ENCODE measurements at regions not wholly inside any gene's neighbourhood (a gene's known extent, or its start where the extent isn't known, plus 50 kb on each side); places are given as distances from the start of the nearest gene placed in this dataset.

- intact Hi-C loops (cut with DNase I): no loop called here
- no peak overlapping the region for H3K27ac ChIP-seq
- TF ChIP-seq CTCF (IDR thresholded peaks at IDR 0.05): no peak
- DNase-seq: peak; percentile 9
- H3K4me1 ChIP-seq: no peaks in the 10 kb centered on the region
- no peak overlapping the region for H3K4me3 ChIP-seq
- H3K27me3 ChIP-seq: no peaks in the 10 kb centered on the region
- H3K9ac ChIP-seq (ENCODE audit: low read depth in 2 of 2, low read length in 2 of 2): no peak overlapping the region
- H3K36me3 ChIP-seq: no peaks in the 10 kb centered on the region
- no peaks in the 10 kb centered on the region for H3K9me3 ChIP-seq
These were observed 57.1 kb upstream of the ODC1 start for GRCh38 chr2:10504994-10505820.

GRCh38 chr2:10504370-10504993 lies 56.4 kb upstream of the ODC1 start:
- H3K27me3 ChIP-seq: no peaks in the 10 kb centered on the region
- no peaks in the 10 kb centered on the region for H3K9me3 ChIP-seq
- no peaks in the 10 kb centered on the region for H3K4me1 ChIP-seq
- no peak overlapping the region for H3K4me3 ChIP-seq
- peak; percentile 12 for DNase-seq
- H3K9ac ChIP-seq (ENCODE audit: low read depth in 2 of 2, low read length in 2 of 2): no peak overlapping the region
- H3K36me3 ChIP-seq: no peaks in the 10 kb centered on the region
- no peak for TF ChIP-seq CTCF (IDR thresholded peaks at IDR 0.05)
- no peak overlapping the region for H3K27ac ChIP-seq
- intact Hi-C loops (cut with DNase I): no loop called here

GRCh38 chr2:10502803-10503107 lies 54.6 kb upstream of the ODC1 start:
- intact Hi-C loops (cut with DNase I): no loop called here
- Histone ChIP-seq H3K27me3 (no peaks in the 10 kb centered on the region), H3K9ac (ENCODE audit: low read depth in 2 of 2, low read length in 2 of 2) (no peak overlapping the region)

GRCh38 chr2:10501980-10502802 lies 54.1 kb upstream of the ODC1 start:
- no peak for TF ChIP-seq CTCF (IDR thresholded peaks at IDR 0.05)
- Histone ChIP-seq H3K27ac (no peak overlapping the region), H3K4me1 (no peaks in the 10 kb centered on the region), H3K4me3 (no peak overlapping the region), H3K36me3 (no peaks in the 10 kb centered on the region), H3K9me3 (no peaks in the 10 kb centered on the region), H3K9ac (ENCODE audit: low read depth in 2 of 2, low read length in 2 of 2) (no peak overlapping the region), H3K27me3 (no peaks in the 10 kb centered on the region)
- DNase-seq: peak; percentile 14
- intact Hi-C loops (cut with DNase I): no loop called here

More at GRCh38 chr2:10502803-10503107, 54.6 kb upstream of the ODC1 start:
- TF ChIP-seq CTCF (IDR thresholded peaks at IDR 0.05): no peak
- no peaks in the 10 kb centered on the region for H3K4me1 ChIP-seq
- H3K4me3 ChIP-seq: no peak overlapping the region
- no peaks in the 10 kb centered on the region for H3K9me3 ChIP-seq
- no peaks in the 10 kb centered on the region for H3K36me3 ChIP-seq
- DNase-seq: no peak
- H3K27ac ChIP-seq: no peak overlapping the region

GRCh38 chr2:10501451-10501961 lies 53.4 kb upstream of the ODC1 start:
- H3K27me3 ChIP-seq: no peaks in the 10 kb centered on the region
- no peak for TF ChIP-seq CTCF (IDR thresholded peaks at IDR 0.05)
- no peaks in the 10 kb centered on the region for H3K36me3 ChIP-seq
- no peak overlapping the region for H3K27ac ChIP-seq
- no peaks in the 10 kb centered on the region for H3K9me3 ChIP-seq
- peak; percentile 11 for DNase-seq
- intact Hi-C loops (cut with DNase I): no loop called here
- H3K9ac ChIP-seq (ENCODE audit: low read depth in 2 of 2, low read length in 2 of 2): no peak overlapping the region
- H3K4me3 ChIP-seq: no peak overlapping the region
- H3K4me1 ChIP-seq: no peaks in the 10 kb centered on the region

Data from colonic mucosa (tissue), 4 donors.